Heart left ventricle (tissue), 13 donors: ENCODE measurements at regions not wholly inside any gene's neighbourhood (a gene's known extent, or its start where the extent isn't known, plus 50 kb on each side); places are given as distances from the start of the nearest gene placed in this dataset.

ENCODE experiments used
- POLR2A ChIP-seq, 2 donors: fragments of 450-650 bp; IDR thresholded peaks; one replicate each; pipeline ENCODE4 v1.6.1; 2017; ENCODE audit warnings: antibody characterized with exemption in 2 of 2, mild to moderate bottlenecking in 2 of 2, moderate library complexity in 2 of 2
- TF ChIP-seq, protein P1 (sequence below), 12 donors: fragments of 200-600 bp; sonication (generic) in 4 of 12; IDR thresholded peaks; one replicate each; pipeline versions ENCODE4 v1.5.0 to v1.8.0; 2018 to 2022; ENCODE audit warnings: antibody characterized with exemption in 12 of 12, mild to moderate bottlenecking in 5 of 12
- donor health status: ischemic (EF 13 %, LVEDD 7.1; RV severe dilation, severe dysfunction).
- donor health status: DM: no; HTN: yes; CAD: no.
- donor health status: DM: no; HTN: no; CAD: no.
- donor health status: ischemic (EF 25% LVEDD 6.9; RV normal size, moderate dysfunction).
- donor health status: ischemic (EF 25% LVEDD 5.7; RV mildly dilated, moderate dysfunction).
- donor health status: ischemic (EF 35%, LVEDD 5.7; RV mildly dilated, moderate dysfunction).
- donor health status: nonischemic (EF 11% LVEDD 7.7; RV severe dilation, severe dysfunction).
- donor health status: DM: yes; HTN: yes; CAD: no.
- donor health status: PGD.
- donor health status: ischemic (EF 29% LVEDD 5.4; RV normal size, mild dysfunction).
- donor health status: nonischemic (EF 23%, LVEDD 6.1; RV moderate dilation, normal function).

DNA sequence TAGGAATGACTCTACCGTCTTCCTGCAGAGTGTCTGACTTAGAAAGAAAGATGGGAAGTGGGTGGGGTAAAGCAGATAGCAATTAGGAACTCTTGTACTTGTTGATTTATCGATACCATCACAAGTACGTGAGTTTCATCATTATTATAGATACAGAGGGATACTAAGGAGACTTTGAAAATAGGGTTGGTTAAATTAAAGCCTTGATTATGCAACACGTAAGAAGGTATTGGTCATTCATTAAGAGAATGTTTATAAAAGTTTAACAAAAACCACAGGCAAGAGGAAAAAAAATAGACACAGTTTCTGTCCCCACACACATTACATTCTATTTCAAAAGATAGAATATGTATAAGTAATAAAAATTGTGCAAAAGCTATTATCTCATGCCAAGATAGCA lies 65.9 kb upstream of the UGT2B7 start:
- TF ChIP-seq, protein P1, sequence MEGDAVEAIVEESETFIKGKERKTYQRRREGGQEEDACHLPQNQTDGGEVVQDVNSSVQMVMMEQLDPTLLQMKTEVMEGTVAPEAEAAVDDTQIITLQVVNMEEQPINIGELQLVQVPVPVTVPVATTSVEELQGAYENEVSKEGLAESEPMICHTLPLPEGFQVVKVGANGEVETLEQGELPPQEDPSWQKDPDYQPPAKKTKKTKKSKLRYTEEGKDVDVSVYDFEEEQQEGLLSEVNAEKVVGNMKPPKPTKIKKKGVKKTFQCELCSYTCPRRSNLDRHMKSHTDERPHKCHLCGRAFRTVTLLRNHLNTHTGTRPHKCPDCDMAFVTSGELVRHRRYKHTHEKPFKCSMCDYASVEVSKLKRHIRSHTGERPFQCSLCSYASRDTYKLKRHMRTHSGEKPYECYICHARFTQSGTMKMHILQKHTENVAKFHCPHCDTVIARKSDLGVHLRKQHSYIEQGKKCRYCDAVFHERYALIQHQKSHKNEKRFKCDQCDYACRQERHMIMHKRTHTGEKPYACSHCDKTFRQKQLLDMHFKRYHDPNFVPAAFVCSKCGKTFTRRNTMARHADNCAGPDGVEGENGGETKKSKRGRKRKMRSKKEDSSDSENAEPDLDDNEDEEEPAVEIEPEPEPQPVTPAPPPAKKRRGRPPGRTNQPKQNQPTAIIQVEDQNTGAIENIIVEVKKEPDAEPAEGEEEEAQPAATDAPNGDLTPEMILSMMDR (IDR thresholded peaks at IDR 0.05) = no peak
- TF ChIP-seq POLR2A (IDR thresholded peaks at IDR 0.05) = no peak
